GM12878 (cell line): ENCODE measurements at regions not wholly inside any gene's neighbourhood (a gene's known extent, or its start where the extent isn't known, plus 50 kb on each side); places are given as distances from the start of the nearest gene placed in this dataset.

Experiments used
- ATAC-seq: fragments of 200-7000 bp; cut with Tn5 transposase; 3 replicates; pipeline ENCODE4 v1.9.1; 2020; ENCODE audit warnings: mild to moderate bottlenecking, moderate library complexity
- BruUV-seq: library from RNA; stranded (reverse); fragments of 400-500 nt; replicated peaks from 2 replicates; lab custom pipeline; 2021; lab: Mats Ljungman, UMichigan
- CTCF ChIA-PET: fragments of 300-600 bp; sonication (Branson Sonifier 250); formaldehyde crosslinking; extraction: SDS; loops from one replicate; lab custom pipeline; 2021; ENCODE audit warnings: inconsistent platforms; lab: Yijun Ruan, JAX
- POLR2A ChIA-PET: fragments of 350-600 bp; formaldehyde crosslinking; extraction: SDS; loops from one replicate; lab custom pipeline; 2021; ENCODE audit warnings: inconsistent platforms; lab: Charles Lee
- RAD21 ChIA-PET: fragments of 300-600 bp; sonication (Branson Sonifier 250); formaldehyde crosslinking; loops from one replicate; lab custom pipeline; 2023; ENCODE audit warnings: antibody characterized with exemption; ENCODE audit not compliant: unreplicated experiment; lab: Charles Lee
- SMC1A ChIA-PET: fragments of 300-600 bp; sonication (Branson Sonifier 250); formaldehyde crosslinking; loops from one replicate; lab custom pipeline; 2023; ENCODE audit not compliant: unreplicated experiment, uncharacterized antibody; lab: Charles Lee
- DNase-seq: peaks from one replicate; pipeline ENCODE4 v3.0.0-alpha.2; 2011; ENCODE audit warnings: low read depth, low spot score
- FAIRE-seq: peaks from 3 replicates; lab custom pipeline; 2011; peaks lifted over from hg19 to GRCh38; lab: Jason Lieb, UNC
- H2AFZ ChIP-seq: 2 replicates; pipeline ENCODE4 v1.6.0; 2011; ENCODE audit warnings: low read depth, low read length, control low read depth; ENCODE audit not compliant: control insufficient read depth
- H3K27ac ChIP-seq: 2 replicates; pipeline ENCODE4 v1.5.1; 2011; ENCODE audit warnings: control low read depth; ENCODE audit not compliant: control insufficient read depth, insufficient read depth
- H3K27me3 ChIP-seq, 2 experiments: replicated peaks in 1 of 2; 2 replicates each; pipeline versions ENCODE4 v1.6.0 to v1.6.1; 2011; ENCODE audit warnings: low read length in 1 of 2; ENCODE audit not compliant: control insufficient read depth in 2 of 2, insufficient read depth in 2 of 2
- H3K36me3 ChIP-seq, 2 experiments: 2 replicates each; pipeline ENCODE4 v1.5.1; 2011; ENCODE audit warnings: low read length in 1 of 2; ENCODE audit not compliant: control insufficient read depth in 2 of 2, insufficient read depth in 2 of 2
- H3K4me1 ChIP-seq: 2 replicates; pipeline ENCODE4 v1.6.1; 2011; ENCODE audit warnings: mild to moderate bottlenecking, low read length, moderate library complexity, mixed read lengths; ENCODE audit not compliant: control insufficient read depth, insufficient read depth
- H3K4me2 ChIP-seq: 2 replicates; pipeline ENCODE4 v1.6.0; 2011; ENCODE audit warnings: control low read depth; ENCODE audit not compliant: control insufficient read depth, insufficient read depth
- H3K4me3 ChIP-seq: fragments of 200-600 bp; sonication (generic); 2 replicates; pipeline ENCODE4 v1.5.1; 2016
- H3K79me2 ChIP-seq: 2 replicates; pipeline ENCODE4 v1.6.0; 2011; ENCODE audit warnings: low read length; ENCODE audit not compliant: control insufficient read depth, insufficient read depth
- H3K9ac ChIP-seq: 2 replicates; pipeline ENCODE4 v1.8.0; 2011; ENCODE audit warnings: low read length, control low read depth, mixed read lengths; ENCODE audit not compliant: control insufficient read depth, insufficient read depth
- H3K9me3 ChIP-seq: replicated peaks from 3 replicates; pipeline ENCODE4 v1.5.1; 2011; ENCODE audit warnings: mild to moderate bottlenecking, low read length; ENCODE audit not compliant: control insufficient read depth, insufficient read depth
- H4K20me1 ChIP-seq: 2 replicates; pipeline ENCODE4 v1.6.0; 2011; ENCODE audit not compliant: control insufficient read depth, insufficient read depth
- CHD1 ChIP-seq: IDR thresholded peaks from 2 replicates; pipeline ENCODE4 v1.6.1; 2012; ENCODE audit warnings: low read depth, low read length, improper control_type of control experiment
- EGR1 ChIP-seq, 2 experiments: IDR thresholded peaks; 1 replicate in 1 of 2; 2 replicates in 1 of 2; pipeline ENCODE4 v1.6.1; 2011 to 2012; ENCODE audit warnings: low read depth in 2 of 2, low read length in 2 of 2, borderline replicate concordance in 1 of 2, mild to moderate bottlenecking in 1 of 2, moderate library complexity in 1 of 2
- FOXM1 ChIP-seq: IDR thresholded peaks from 2 replicates; pipeline ENCODE4 v1.6.1; 2012; ENCODE audit warnings: low read depth, mild to moderate bottlenecking, inconsistent platforms, low read length, moderate library complexity
- IKZF2 ChIP-seq, 2 experiments: fragments of 450-650 bp; IDR thresholded peaks; 2 replicates each; pipeline ENCODE4 v1.6.1; 2017; ENCODE audit warnings: mild to moderate bottlenecking in 2 of 2, moderate library complexity in 2 of 2
- MYB ChIP-seq: fragments of 150-350 bp; IDR thresholded peaks from 2 replicates; pipeline ENCODE4 v1.6.1; 2014; ENCODE audit warnings: mild to moderate bottlenecking, low read depth, low read length, borderline replicate concordance
- MYC ChIP-seq: IDR thresholded peaks from 2 replicates; pipeline ENCODE4 v1.6.1; 2011; ENCODE audit warnings: mild to moderate bottlenecking, low read length, moderate library complexity, inconsistent platforms; ENCODE audit not compliant: insufficient read depth, insufficient replicate concordance, insufficient read length, severe bottlenecking
- RAD51 ChIP-seq: fragments of 450-650 bp; IDR thresholded peaks from 2 replicates; pipeline ENCODE4 v1.6.1; 2016; ENCODE audit warnings: moderate library complexity, mild to moderate bottlenecking, inconsistent platforms
- RB1 ChIP-seq: fragments of 450-650 bp; formaldehyde crosslinking; IDR thresholded peaks from 2 replicates; pipeline ENCODE4 v1.6.1; 2017; ENCODE audit warnings: mild to moderate bottlenecking, borderline replicate concordance
- RCOR1 ChIP-seq: conservative IDR thresholded peaks from 2 replicates; pipeline ENCODE4 v1.6.1; 2012; ENCODE audit warnings: low read depth, low read length, improper control_type of control experiment
- WGBS: methylation state at CpG from one replicate; pipeline ENCODE4 v1.1.6; 2016; ENCODE audit warnings: low lambda C conversion rate; ENCODE audit not compliant: insufficient replicate concordance, insufficient coverage; ENCODE audit errors: missing lambda C conversion rate; 5-methylcytosine and 5-hydroxymethylcytosine counted together
- in situ Hi-C: fragments of 300-500 bp; cut with MboI; formaldehyde crosslinking; loops from 9 replicates; pipeline ENCODE4 v1.14.3; 2018; ENCODE audit warnings: mixed read lengths
- intact Hi-C: fragments of 100-400 bp; cut with micrococcal nuclease; formaldehyde crosslinking; loops from one replicate; pipeline ENCODE4 v1.14.2; 2022; ENCODE audit not compliant: unreplicated experiment
- TF ChIP-seq, protein P1 (sequence below): fragments of 450-650 bp; IDR thresholded peaks from 2 replicates; pipeline ENCODE4 v1.6.1; 2016; ENCODE audit warnings: mild to moderate bottlenecking, moderate library complexity, borderline replicate concordance

- H3K4me1 ChIP-seq: no peaks in the 10 kb centered on the region
- no peaks in the 10 kb centered on the region for H4K20me1 ChIP-seq
- ChIA-PET SMC1A (interaction anchor here (1.5 kb wide), 1 partner anchor 10 kb away, joined by 3 read pairs; no protein-coding TSS in a partner anchor), RAD21 (no interaction called here), POLR2A (no interaction called here), CTCF (interaction anchor here (1.0 to 1.1 kb wide), 2 partner anchors 23 to 83 kb away, joined by 3 read pairs; no protein-coding TSS in a partner anchor)
- H3K4me3 ChIP-seq: no peak overlapping the region
- ATAC-seq (no peak), FAIRE-seq (no peak), DNase-seq (no peak)
- no peak overlapping the region for H3K4me2 ChIP-seq
- intact Hi-C loops (no loop called here), in situ Hi-C loops (no loop called here)
- H3K9ac ChIP-seq: no peak overlapping the region
- H3K36me3 ChIP-seq: no peaks in the 10 kb centered on the region
- no peak overlapping the region for H2AFZ ChIP-seq
- TF ChIP-seq RB1 (no peak), IKZF2 (IDR thresholded peaks at IDR 0.05) (no peak), MYC (no peak), RAD51 (no peak), CHD1 (no peak), FOXM1 (no peak), RCOR1 (no peak), MYB (no peak)
- H3K9me3 ChIP-seq: no peaks in the 10 kb centered on the region
- whole genome bisulfite sequencing: 0% methylated on average over 2 of the region's 2 CpGs
- no peak overlapping the region for H3K27ac ChIP-seq
- H3K79me2 ChIP-seq: no peaks in the 10 kb centered on the region
- no TSS peak for BruUV-seq
- H3K27me3 ChIP-seq: no peaks in the 10 kb centered on the region; a peak in 1 of 4 replicates
Measured at GRCh38 chr18:71287268-71287667, 998.4 kb downstream of the SOCS6 start.

GRCh38 chr18:71252351-71252865 is 963.6 kb downstream of the SOCS6 start:
- Histone ChIP-seq H3K36me3 (no peaks in the 10 kb centered on the region), H3K4me1 (no peaks in the 10 kb centered on the region), H3K4me3 (no peak overlapping the region), H3K9me3 (no peaks in the 10 kb centered on the region), H4K20me1 (no peaks in the 10 kb centered on the region), H3K4me2 (no peak overlapping the region), H3K27ac (no peak overlapping the region), H2AFZ (no peak overlapping the region), H3K79me2 (no peaks in the 10 kb centered on the region), H3K27me3 (no peaks in the 10 kb centered on the region), H3K9ac (no peak overlapping the region)
- ChIA-PET SMC1A (no interaction called here), POLR2A (no interaction called here), CTCF (no interaction called here), RAD21 (no interaction called here)
- no peak for DNase-seq
- no peak for FAIRE-seq
- in situ Hi-C loops (no loop called here), intact Hi-C loops (no loop called here)
- no peak for ATAC-seq
- 8% methylated on average over 6 of the region's 6 CpGs for WGBS
- no TSS peak for BruUV-seq
- TF ChIP-seq, protein P1, sequence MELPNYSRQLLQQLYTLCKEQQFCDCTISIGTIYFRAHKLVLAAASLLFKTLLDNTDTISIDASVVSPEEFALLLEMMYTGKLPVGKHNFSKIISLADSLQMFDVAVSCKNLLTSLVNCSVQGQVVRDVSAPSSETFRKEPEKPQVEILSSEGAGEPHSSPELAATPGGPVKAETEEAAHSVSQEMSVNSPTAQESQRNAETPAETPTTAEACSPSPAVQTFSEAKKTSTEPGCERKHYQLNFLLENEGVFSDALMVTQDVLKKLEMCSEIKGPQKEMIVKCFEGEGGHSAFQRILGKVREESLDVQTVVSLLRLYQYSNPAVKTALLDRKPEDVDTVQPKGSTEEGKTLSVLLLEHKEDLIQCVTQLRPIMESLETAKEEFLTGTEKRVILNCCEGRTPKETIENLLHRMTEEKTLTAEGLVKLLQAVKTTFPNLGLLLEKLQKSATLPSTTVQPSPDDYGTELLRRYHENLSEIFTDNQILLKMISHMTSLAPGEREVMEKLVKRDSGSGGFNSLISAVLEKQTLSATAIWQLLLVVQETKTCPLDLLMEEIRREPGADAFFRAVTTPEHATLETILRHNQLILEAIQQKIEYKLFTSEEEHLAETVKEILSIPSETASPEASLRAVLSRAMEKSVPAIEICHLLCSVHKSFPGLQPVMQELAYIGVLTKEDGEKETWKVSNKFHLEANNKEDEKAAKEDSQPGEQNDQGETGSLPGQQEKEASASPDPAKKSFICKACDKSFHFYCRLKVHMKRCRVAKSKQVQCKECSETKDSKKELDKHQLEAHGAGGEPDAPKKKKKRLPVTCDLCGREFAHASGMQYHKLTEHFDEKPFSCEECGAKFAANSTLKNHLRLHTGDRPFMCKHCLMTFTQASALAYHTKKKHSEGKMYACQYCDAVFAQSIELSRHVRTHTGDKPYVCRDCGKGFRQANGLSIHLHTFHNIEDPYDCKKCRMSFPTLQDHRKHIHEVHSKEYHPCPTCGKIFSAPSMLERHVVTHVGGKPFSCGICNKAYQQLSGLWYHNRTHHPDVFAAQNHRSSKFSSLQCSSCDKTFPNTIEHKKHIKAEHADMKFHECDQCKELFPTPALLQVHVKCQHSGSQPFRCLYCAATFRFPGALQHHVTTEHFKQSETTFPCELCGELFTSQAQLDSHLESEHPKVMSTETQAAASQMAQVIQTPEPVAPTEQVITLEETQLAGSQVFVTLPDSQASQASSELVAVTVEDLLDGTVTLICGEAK: no peak
- TF ChIP-seq EGR1 (IDR thresholded peaks at IDR 0.05; ENCODE audit: borderline replicate concordance in 1 of 2, low read depth in 2 of 2, low read length in 2 of 2): no peak
